HG02973 (cell line): ENCODE measurements at regions not wholly inside any gene's neighbourhood (a gene's known extent, or its start where the extent isn't known, plus 50 kb on each side); places are given as distances from the start of the nearest gene placed in this dataset.
"Not testable (repeated sequence)": the region's sequence is repeated elsewhere in the genome, so short reads cannot be mapped to it uniquely, and the experiment has no call there.

Experiments
- ATAC-seq: cut with Tn5 transposase; IDR thresholded peaks from one replicate; pipeline ENCODE4 v1.9.1; 2021; ENCODE audit warnings: moderate library complexity; ENCODE audit not compliant: unreplicated experiment

DNA sequence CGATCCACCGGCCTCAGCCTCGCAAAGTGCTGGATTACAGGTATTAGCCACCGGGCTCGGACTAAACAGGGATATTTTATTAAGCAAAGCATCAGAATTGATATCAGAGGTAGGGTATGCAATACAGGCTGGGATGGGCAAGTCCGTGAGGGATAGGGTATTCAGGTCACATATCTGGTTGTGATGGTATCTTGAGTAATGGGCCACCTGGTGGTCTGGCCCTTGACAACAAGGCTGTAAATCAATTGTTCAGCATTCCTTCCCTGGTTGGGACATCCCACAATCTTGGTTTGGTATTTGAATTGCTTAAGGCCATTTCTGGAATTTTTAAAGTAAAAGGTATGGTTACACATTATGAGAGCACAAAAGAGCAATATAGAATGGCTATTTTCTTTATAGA, 1588.0 kb downstream of the SLITRK1 start:
- ATAC-seq, result no peak

DNA sequence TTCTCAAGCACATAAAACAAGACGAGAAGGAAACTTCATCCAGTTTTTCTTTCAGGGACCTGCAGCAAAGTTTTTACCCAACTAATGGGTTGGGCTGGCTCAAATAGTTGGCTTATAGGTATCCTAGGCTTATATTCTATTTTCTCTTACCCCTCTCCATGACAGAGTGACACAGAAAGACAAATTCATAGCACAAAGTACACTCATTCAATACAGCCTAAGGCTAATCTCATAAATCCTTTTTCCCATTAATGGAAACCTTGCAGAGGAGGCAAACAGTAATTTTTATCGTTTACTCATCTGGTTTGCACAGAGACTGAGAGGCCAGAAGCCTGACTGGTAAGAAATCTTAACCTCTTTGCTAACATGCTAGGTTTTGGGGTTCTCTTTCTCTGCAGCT, 1589.9 kb downstream of the SLITRK1 start:
- ATAC-seq, result no peak

DNA sequence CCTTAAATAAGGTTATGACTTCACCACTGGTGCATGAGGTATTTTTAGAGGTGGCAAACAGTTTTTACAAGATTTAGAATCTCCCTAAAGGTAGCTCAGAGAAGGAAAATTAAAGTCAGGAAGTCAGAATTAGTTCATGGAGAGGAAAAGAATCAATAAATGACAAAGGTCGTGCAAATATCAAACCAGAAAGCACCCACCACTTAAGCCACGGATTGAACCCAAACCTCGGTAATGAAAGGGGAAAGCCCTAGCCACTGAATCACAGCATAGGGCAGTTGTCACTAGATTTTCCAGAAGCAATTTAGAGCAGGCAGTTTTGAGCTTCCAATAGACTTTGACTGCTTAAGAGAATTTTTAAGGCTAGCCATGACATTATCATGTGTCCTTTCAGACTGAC, 1590.4 kb downstream of the SLITRK1 start:
- no peak for ATAC-seq

DNA sequence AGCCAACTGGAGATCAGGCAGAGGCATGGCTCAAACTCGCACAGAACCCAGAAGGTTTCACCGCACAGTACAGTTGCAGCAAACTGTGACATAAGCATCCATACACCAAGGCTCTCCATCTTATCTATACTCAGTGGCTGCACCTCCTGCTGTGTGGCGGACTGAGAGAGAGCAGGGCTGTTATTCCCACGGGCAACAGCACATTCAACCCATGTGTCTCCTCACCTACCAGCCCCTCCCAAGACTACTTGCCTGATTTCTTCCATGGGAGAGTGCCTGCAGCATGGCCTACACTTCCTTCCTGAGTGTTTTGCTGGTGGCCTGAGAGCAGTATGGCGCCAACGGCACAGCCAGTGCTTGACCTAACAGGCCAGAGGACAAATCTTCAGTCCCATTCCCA, 1606.6 kb downstream of the SLITRK1 start:
- no peak for ATAC-seq

DNA sequence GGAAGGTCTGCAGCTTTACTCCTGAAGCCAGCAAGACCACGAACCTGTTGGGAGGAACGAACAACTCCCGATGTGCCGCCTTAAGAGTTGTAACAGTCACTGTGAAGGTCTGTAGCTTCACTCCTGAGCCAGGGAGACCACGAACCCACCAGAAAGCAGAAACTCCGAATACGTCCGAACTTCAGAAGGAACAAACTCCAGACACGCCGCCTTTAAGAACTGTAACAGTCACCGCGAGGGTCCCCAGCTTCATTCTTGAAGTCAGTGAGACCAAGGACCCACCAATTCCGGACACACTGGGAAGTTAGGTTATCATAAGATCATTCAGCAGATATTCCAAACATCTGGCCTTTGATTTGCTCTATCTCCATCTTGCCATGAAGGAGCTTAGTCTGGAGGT, 1623.0 kb downstream of the SLITRK1 start:
- no peak for ATAC-seq

DNA sequence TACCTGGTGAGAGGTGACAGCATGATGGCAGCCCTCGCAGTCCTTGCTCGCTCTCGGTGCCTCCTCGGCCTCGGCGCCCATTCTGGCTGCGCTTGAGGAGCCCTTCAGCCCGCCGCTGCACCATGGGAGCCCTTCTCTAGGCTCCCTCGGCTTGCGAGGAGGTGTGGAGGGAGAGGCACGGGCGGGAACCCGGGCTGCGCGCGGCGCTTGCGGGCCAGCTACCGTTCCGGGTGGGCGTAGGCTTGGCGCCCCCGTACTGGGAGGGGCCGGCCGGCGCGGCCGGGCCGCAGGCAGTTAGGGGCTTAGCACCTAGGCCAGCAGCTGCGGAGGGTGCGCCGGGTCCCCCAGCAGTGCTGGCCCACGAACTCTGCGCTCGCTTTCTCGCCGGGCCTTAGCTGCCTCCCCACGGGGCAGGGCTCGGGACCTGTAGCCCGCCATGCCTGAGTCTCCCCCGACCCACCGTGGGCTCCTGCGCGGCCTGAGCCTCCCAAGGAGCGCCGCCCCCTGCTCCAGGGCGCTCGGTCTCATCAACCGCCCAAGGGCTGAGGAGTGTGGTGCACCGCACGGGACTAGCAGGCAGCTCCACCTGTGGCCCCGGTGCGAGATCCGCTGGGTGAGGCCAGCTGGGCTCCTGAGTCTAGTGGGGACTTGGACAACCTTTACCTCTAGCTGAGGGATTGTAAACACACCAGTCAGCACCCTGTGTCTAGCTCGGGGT, 1624.3 kb downstream of the SLITRK1 start:
- ATAC-seq, result no peak

DNA sequence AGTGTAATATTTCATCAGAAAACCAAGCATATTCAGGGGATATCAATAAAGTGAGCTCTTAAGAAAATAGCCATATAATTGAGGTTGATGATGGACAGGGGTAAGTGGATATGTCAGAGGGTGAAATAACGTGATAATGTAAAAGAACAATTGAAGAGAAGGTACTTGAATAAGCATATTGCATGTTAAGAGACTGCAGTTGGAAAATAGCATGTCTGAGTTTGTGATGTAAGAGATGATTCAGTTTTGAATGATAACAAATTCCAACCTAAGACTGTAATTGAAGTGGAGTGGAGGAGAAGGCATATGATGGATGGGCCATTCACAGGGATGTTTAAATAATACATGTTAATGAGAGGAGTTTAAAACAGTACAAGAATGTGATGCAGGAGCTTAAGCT, 1633.5 kb downstream of the SLITRK1 start:
- no peak for ATAC-seq

DNA sequence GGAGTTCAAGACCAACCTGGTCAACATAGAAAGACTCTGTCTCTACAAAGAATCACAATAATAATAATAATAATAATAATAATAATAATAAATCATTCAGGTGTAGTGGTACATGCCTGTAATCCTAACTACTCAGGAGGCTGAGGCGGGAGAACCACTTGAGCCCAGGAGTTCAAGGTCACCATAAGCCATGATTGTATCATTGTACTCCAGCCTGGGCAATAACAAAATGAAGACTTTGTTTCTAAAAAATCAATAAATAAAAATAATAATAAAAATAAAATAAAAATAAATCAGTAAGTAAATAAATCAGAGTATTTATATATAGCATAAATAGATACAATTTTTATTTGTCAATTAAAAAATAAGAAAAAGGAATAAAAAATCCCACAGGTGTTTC, 1636.4 kb downstream of the SLITRK1 start:
- no peak for ATAC-seq

DNA sequence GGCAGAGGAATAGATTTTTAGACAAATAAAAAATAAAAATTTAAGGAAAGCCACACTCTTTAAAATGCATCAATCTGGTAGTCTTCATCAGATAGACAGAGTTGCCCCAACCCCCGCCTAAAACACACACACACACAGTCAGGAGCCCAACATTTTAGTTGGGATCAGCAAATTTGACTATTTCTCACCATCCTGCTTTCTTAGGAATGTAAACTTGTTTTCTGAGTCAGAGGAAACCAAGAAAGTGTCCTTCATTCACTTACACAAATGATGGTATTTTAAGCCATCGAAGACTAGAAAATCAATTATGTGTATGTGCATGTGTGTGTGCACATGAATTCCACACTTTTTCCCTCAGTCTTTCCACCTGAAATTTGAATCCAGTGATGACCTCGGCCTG, 1657.5 kb downstream of the SLITRK1 start:
- no peak for ATAC-seq

DNA sequence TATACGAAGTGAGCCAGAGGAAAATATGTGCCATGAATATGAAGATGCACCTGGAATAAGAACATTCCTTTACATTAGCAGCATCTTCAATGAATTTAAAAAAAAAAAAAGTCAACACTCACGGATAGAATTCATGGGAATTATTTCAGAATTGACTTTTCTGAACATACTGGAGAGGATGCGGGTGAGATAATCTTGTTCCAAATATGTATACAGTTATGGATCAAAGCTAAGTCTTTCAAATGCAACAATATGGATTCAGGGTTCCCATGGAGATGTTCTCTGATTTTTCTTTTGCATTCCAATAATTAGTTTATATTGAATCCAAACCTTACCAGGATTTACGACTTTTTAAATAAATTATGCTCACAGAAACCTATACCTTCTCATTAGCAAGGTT, 1660.7 kb downstream of the SLITRK1 start:
- ATAC-seq, result no peak

DNA sequence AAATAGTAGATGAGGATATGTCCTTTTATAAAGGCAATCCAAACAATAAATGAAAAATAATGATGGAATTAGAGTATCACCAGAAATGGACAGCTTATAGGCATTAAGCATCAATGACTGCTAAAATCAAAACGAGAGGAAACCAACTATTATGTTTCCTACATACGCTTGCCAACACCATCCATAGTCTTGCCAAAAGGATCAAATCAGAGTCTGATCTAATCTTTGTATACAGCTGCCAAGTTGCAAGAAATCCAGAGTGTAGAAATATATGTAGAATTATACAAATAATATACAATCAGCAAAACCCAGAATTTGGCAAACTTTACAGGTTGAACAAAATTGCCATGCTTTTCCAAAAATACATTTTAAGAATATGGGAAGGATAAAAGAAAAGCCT, 1661.6 kb downstream of the SLITRK1 start:
- no peak for ATAC-seq

DNA sequence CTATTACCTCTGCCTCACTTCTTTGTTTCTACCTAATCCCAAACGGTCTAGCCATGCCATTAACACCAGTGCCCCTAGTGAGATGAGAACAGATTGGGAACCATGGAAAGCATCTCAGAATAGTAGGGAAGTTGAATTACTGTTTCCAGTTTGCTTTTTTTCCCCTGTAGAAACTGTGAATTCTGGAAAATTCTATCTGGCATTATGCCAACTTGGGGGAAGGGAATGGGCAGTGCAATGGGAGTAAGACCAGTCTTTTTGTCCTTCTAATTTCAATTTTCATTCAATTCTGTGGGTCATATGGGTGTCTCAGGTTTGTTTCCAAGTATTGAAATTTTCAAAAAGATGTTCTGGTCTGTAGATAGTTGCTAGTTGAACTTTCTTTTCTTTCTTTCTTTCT, 1666.1 kb downstream of the SLITRK1 start:
- ATAC-seq, result no peak

DNA sequence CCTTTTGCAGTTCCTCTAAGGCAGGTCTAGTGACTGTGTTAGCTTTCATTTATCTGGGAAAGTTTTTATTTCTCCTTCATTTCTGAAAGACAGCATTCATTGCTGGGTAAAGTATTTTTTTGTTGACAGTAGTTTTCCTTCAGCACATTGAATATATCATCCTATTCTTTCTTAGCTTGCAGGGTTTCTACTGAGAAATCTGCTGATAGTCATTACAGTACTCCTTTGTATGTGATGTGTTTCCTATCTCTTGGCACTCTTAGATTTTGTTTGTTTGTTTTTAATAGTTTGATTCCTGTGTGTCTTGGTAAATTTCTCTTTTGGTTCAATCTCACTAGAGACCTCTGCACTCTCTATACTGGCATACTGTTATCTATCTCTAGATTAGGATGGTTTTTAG, 1667.9 kb downstream of the SLITRK1 start:
- no peak for ATAC-seq

DNA sequence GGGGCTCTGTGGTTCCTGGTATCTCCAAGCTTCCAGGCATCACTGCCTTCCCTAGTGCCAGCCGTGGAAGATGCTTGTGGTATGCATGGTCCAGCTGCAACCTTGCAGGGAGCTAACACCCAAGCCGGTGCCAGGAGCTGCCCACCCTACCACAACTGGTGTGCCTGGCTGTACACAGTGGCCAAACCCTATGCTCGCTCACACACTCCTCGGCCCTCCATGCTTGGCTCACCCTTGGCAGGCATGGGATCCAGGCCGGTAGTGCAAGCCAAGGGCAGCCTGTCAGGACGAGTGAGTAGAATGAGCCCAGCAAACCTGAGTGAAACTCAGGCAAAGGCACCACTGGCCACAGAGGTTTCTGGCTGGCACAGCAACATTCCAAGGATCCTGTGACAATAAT, 1676.0 kb downstream of the SLITRK1 start:
- no peak for ATAC-seq

DNA sequence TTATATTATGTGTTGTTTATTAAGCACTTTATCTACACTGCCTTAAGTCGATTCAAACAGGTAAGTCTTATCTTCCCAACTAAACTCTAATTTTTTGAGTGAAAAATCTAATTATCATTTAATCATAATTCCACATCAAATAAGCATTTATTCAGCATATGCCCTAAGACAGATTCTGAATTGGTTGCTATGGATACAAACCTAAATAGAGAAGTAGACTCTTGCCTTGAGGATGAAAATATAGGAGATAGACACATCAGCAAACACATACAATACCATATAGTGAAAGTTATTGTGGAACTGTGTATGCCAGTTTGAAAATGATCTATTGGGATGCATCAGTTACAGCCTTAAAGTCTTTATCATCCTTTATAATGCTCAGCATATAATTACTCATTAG, 1679.9 kb downstream of the SLITRK1 start:
- no peak for ATAC-seq

DNA sequence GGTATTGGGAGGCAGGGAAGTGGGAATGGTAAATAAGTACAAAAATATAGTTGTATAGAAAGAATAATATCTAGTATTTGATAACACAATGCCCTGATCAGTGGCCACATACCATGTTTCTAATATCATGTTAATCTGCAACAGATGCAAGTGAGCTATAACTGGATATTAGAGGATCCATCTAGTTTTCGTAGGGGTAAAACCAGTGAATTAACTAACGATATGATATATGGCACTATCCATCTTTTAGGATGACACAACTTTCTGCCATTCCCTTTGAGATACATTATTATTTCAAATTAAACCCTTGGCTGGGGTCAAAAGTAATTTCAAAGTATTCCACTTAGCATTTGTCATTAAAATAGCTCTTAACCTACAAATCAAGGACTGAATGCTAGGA, 1686.2 kb downstream of the SLITRK1 start:
- no peak for ATAC-seq

DNA sequence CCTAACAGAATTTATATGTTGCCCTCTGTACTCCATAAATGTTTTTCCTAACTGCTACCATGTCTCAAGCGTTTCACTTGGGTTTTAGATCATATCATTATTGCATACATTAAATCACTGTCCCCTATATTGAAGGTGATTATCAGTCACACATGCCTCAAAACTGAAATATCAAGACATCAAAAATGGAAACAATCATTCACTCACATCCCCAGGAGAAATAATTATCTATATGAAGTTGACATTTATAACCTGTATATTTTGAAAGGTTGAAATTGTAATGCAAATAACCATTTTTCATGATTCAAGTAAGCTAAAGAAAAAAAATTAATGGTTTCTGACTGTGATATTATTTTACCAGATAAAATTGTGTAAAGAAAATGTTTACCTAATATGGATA, 1695.0 kb downstream of the SLITRK1 start:
- ATAC-seq, result no peak

DNA sequence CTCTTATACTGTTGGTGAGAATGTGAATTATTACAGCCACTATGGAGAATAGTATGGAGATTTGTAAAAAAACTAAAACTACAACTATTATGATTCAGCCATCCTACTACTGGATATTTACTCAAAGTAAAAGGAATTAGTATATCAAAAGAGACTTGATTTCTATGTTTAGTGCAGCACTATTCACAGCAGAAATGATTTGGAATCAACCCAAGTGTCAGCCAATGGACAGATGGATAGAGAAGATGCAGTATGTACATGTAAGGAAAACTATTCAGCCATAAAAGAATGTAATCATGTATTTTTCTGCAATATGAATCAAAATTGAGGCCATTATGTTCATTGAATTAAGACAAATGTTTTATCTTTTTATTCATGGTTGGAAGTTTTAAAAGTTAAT, 1705.5 kb downstream of the SLITRK1 start:
- ATAC-seq, result no peak

DNA sequence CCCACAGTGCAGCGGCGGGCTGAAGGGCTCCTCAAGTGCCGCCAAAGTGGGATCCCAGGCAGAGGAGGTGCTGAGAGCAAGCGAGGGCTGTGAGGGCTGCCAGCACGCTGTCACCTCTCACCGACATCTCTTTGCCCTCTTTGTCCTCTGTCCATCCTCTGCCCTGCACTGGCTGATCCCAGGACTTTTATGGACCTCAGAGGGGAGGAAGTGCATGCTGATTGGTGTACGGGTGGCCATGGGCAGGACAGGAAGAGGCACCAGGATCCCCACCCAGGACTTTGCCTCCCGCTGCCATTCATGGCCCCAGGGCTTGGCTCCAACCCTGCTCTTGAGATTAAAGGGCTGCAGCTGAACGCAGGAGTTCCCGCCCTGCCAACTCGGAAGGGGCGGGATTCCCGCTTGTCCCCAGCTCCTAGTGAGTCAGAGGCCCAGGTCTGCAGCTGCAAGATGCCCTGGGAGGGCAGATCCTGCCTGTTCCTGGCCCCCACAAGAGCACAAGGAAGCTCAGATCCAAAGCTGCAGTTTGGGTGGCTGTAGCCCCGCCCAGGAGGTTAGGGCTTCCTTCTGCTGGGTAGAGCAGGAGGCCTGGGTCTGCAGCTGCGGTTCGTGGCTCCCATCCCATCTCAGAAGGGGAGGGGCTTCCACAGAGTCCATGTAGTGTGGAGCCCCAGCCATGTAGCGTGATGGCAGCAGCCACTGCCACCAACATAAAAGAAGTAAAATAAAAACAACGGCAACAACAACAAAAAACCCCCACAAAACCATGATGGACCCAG, 1716.7 kb downstream of the SLITRK1 start:
- no peak for ATAC-seq

DNA sequence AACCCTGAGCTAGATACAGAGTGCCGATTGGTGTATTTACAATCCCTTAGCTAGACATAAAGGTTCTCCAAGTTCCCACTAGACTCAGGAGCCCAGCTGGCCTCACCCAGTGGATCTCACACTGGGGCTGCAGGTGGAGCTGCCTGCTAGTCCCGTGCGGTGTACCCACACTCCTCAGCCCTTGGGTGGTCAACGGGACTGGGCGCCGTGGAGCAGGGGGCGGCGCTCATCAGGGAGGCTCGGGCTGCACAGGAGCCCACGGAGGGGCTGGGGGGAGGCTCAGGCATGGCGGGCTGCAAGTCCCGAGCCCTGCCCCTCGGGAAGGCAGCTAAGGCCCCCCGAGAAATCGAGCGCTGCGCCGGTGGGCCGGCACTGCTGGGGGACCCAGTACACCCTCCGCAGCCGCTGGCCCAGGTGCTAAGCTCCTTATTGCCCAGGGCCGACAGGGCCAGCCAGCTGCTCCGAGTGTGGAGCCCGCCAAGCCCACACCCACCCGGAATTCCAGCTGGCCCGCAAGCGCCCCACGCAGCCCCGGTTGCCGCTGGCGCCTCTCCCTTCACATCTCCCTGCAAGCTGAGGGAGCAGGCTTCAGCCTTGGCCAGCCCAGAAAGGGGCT, 1717.4 kb downstream of the SLITRK1 start:
- not testable (repeated sequence) for ATAC-seq

DNA sequence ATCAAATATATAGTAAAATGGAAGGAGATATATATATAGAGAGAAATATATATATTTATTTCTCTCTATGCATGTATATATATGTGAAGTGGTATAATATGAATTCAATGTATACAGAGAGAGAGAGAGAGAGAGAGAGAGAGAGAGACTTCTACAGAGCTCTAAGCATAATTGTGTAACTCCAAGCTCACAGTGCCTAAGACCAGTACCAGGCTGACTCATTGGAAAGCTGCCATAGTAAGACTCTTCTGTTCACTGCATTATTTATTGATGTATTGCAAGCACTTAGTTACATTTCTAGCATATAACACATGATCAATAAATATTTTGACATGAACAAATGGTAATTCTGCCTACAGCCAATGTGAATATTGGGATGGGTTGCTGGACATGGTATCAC, 1734.7 kb downstream of the SLITRK1 start:
- no peak for ATAC-seq

DNA sequence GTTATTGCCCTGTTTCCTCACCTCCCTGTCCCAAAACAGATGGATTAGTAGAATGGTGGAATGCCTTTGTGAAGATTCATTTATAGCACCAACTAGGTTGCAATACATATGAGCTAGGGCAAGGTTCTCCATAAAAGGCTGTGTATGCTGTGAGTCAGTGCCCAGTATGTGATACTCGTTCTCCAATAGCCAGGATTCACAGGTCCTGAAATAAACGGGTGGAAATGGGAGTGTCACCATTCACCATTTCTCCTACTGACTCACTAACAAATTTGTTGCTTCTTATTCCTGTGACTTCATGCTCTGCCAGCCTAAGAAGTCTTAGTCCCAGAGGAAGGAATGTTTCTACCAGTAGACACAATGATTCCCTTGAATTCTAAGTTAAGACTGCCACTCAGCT, 1745.4 kb downstream of the SLITRK1 start:
- ATAC-seq, result no peak
